Limb (tissue), 2 donors: ENCODE measurements at regions not wholly inside any gene's neighbourhood (a gene's known extent, or its start where the extent isn't known, plus 50 kb on each side); places are given as distances from the start of the nearest gene placed in this dataset.
"Not testable (repeated sequence)": the region's sequence is repeated elsewhere in the genome, so short reads cannot be mapped to it uniquely, and the experiment has no call there.

Experiments
- DNase-seq, 2 donors: peaks; one replicate each; pipeline ENCODE4 v3.0.0-alpha.2; 2016; ENCODE audit errors: extremely low spot score in 2 of 2

DNA sequence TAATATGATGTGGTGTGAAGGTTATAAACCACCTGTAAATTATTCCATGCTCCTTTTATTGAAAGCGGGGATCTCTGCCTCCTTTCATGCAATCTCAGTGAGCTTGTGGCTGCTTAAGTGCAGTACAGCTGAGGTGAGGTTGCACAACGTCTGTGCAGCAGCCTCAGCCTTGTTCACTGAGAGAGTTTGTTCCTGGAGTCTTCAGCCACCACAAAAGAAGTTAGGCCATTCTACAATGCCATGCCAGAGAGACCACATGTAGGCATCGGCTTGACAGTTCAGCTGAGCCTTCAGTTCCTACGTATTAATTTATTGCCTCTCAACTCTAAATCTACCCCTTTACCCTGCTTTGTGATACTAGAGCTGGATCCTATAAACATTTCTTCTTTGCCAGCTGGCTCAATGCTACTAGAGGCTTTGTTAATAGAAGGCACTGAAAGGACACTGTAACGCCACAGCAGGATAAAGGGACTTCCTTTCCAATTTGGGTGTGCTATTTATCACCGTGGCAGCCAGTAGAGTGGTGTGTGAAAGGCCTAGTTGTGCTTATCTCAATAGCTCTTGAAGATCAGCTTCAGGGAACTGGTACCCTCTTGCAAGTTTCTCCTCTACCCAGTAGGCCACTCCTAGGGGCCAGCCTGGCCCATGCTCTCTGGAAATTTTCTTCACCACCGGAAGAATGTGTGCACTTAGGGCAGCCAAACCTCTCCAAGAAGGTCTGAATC, 337.7 kb downstream of the IPO8 start:
- no peak for DNase-seq

DNA sequence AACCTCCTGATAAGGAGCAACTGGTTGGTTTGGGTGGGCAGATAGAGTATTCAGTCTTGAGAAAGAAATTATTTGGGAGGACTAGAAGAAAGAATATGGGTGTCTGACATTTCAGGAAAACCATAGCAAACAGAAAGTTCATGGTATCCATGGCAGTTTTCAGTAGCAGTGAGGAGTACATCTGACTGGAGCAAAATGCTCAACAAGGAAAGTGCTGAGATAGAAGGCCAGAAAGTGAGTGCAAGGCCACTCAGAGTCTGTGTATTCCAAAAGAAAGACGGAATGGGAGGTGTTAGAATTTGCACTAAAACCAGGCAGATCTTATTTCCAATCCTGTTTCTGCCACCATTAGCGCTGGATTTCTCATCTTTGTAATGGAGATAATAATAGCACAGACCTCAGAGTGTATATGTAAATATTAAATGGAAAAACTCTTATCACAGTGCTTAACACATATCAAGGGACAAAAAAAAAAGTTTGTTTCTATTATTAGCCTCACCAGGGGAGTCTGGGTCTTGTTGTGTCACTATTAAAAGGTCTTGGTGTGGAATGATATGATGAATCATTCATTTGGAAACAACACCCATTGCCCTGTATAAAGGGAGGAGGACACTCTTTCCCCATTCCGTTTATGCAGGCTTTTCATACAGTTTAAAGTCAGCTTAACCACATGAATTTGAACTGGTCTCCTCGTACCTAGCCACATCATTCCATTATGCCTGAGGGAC, 349.8 kb downstream of the IPO8 start:
- no peak for DNase-seq

DNA sequence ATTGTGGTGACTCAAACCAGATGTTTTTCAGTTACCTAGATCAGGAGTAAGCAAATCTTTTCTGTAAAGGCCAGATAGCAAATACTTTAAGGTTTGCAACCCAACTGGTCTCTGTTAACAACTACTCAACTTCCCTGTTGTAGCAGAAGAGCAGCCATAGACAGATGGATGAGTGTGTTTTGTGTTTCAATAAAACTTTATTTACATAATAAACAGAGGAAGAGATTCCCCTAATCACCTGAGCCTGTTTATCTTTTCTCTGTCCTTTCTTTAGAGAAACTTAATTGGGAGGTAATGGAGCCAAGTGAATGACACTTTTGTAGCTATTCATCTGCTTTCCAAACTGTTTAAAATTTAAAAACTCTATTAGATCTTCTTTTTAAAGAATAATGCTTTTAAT, 365.1 kb downstream of the IPO8 start:
- no peak for DNase-seq

DNA sequence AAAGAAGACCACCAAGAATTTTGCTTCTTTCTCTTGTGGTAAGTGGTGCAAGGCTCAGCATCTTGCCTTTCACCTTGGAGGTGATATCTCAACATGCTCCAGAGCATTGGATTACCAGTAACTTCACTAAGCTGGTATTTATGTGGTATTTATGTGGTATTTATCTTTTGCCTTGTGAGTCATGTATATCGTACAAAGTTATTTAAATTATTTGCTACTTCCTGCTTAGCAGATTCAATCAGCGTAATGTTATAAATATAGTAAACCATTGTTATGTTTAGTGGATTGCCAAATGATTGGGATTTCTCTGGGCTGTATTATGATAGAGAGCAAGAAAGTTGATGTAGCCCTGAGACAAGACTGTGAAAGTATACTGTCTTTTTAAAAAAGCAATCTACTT, 366.4 kb downstream of the IPO8 start:
- DNase-seq, result no peak

DNA sequence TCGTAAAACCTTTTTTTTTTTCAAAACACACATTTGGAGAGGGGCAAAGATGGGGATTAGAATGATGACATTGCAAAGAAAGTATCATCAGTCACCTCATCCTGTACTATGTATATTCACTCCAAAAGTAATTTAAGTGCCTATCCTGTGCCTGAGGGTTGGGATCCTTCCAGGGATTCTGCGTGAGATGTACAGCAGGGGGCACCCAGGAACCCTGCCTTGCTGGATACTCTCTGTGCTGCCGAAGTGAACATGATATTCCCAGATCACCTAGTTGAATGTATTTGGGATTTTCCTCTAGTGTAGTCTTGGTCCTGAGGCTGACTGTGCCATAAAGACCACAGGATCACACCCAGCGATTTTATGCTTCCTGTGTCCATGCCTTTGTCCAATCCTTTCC, 372.7 kb downstream of the IPO8 start:
- no peak for DNase-seq

DNA sequence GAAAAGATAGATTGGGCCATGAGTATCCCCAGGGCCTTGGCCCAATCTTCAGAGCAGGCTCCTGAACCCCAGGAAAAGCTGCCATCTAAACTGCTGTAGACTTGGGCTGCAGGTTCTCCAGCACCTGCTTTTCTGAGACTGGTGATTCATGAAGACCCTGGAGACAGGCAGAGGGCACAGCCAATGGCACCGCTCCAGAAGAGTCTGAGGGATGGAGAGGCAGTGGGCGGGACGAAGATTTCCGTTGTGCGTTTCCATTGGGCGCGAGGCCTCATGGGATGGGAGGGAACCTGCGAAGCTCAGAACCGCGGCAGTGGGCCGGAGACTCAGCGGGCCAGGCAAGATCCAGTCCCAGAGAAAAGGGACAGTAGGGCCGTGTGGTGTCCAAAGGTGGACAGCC, 375.1 kb downstream of the IPO8 start:
- no peak for DNase-seq

DNA sequence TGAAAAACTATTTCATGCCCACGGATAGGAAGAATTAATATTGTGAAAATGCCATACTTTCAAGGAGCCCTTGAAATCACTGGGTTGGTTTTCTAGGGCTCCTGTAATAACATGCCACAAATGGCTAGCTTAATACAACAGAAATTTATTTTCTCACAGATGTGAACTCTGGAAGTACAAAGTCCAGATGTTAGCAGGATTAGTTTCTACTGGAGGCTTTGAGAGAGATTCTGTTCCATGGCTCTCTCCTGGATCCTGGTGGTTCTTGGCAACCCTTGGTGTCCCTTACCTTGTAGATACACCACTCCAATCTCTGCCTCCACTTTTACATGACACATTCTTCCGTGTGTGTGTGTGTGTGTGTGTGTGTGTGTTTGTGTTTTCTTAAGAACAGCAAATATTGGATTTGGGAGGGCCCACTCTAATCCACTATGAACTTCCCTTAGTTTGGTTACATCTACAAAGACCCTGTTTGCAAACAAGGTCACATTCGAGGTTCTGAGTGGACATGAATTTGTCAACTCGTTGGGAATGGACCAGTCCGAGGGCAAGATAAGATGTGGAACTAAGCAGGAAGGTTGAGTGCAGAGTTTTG, 381.1 kb downstream of the IPO8 start:
- no peak for DNase-seq

DNA sequence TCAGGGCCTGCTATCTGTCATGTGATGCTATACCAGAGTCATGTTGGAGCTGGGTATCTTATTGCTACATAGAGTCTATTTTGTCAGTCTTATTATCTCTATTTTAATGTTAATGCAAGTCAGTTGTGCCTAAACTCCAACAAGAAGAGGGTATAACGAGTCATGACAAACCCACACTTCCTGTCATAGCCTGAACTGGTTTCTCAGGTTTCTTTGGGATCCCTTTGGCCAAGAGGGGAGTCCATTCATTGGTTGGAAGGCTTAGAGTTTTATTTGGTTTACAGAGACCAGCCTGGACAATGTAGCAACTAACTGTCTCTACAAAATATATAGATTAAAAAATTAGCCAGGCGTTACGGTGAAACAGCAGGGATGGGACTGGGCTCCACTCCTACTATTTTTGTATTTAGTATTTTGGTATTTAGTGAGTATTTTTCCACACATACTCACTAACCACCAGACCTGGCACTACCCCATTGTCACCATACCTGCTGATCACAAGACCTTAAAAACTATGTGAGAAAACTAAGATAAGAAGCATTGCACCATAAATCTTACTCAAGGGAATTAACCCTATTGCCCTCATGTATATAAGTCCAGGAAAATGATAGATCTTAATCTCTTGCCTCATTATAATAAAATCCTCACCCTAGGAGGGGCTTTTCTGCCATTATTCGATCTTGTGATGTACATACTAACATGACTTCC, 387.5 kb downstream of the IPO8 start:
- DNase-seq, result no peak

DNA sequence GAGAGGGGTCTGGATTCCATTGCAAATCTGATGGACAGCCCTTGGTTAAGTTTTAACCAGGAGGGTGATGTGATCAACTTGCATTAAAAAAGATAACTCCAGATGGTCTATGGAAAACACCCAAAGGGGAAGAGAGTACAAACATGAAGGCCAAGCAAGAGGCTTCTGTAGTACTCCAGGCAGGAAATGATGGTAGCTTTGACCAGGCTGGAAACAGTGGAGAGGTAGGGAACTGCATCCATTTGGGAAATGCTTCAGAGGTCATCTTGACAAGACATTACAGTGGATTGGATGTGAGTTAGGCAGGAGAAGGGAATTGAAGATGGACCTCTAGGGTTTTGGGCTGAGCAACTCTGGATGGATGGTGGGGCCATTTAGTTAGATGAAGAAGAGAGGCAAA, 391.1 kb downstream of the IPO8 start:
- DNase-seq, result no peak

DNA sequence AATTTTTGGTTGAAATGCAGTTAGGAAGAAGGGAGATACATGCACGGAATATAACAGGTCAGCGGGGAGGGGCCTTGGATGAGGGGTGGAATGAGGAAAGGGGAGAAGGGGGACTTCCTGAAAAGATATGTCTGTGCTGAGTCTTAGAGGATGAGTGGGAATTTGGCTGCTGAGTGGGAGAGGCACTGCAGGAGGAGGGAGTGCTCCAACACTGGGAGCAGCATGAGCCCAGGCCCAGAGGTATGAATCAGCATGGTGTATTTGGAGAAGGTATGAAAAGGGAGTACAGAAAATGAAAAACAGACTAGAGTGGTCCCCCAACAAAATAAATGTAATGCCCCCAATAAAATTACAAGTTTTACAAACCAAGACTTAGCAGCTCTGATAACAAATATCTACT, 394.4 kb downstream of the IPO8 start:
- no peak for DNase-seq

DNA sequence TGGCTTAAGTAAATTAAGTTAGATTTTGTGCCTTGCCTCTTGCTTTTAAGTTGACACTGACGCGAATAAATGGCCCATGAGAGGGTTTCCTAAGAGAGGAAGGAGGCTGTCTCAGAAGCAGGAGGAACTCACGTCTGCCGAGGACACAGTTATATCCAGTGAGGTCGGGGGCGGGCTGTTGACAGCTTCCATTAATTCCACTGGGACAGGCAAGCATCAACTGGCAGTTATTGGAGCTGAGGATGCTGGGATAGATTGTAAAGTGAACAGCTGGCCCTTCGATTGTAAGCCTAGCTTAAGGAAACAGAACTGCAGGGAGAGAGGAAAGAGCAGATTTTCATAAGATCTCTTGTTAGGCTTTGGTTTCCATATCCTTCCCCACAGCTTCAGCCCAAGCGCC, 399.2 kb downstream of the IPO8 start:
- no peak for DNase-seq

DNA sequence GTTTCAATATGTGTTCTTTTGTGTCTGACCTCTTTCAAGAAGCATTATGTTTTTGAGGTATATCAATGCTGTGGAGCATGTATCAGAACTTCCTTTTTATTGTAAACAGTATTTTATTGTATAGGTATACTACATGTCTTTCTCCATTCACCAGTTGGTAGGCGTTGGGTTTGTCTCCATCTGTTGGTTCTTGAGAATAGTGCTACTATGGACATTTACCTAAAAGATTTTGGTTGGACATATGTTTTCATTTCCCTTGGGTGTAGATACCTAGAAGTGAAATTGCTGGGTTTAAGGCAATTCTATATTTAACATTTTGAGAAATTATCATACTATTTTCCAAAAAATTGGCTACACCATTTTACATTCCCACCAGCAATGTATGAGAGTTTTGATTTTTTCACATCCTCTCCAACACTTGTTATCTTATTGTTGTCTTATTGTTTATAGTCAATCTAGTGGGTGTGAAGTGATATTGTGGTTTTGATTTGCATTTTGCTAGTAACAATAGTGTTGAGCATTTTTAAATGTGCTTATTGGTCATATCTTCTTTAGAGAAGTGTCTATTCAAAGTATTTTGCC, 409.2 kb downstream of the IPO8 start:
- DNase-seq, result no peak

DNA sequence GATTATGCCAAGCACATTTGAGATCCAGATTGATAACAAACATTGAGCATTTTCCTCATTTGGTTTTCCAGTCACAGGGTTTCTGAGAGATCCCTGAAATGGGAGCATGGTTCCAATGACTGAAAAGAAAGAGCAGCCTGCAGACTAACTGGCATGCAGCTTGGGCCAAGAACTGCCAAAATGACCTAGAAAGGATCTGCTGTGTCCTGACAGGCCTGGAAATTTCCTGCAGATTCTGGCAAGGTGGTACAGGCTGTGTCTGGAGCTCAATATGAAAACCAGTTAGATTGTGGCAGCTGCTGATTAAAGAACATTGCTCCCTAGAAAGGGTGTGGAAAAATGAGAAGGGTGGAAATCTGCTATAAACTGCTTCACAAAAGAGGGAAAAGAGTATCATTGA, 417.3 kb downstream of the IPO8 start:
- DNase-seq, result no peak

DNA sequence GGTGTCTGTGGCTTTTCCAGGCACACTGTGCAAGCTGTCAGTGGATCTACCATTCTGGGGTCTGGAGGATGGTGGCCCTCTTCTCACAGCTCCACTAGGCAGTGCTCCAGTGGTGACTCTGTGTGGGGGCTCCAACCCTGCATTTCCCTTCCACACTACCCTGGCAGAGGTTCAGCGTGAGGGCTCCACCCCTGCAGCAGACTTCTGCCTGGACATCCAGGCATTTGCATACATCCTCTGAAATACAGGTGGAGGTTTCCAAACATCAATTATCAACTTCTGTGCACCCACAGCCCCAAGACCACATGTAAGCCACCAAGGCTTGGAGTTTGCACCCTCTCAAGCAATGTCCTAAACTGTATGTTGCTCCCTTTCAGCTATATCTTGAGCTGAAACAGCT, 423.2 kb downstream of the IPO8 start:
- DNase-seq, result not testable (repeated sequence)

DNA sequence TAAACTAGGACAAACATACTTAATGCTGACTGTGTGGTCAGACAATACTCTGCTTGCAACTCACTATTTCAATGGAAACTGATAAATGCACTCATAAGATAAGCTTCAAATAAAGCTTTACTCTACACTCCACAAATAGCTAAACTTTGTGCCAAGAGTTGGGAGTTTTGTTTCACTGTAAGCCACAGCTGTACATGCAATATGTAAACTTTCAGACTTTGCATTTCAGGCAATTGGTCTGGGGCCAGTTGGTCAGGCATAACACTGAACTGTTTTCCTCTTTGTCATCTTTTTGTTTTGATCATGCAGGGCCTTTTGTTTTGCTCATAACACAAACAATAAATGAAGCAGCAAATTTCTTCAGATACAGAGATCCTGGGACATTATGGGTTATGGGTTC, 426.2 kb downstream of the IPO8 start:
- DNase-seq, result peak in 1 of 2 donors; percentile 24

DNA sequence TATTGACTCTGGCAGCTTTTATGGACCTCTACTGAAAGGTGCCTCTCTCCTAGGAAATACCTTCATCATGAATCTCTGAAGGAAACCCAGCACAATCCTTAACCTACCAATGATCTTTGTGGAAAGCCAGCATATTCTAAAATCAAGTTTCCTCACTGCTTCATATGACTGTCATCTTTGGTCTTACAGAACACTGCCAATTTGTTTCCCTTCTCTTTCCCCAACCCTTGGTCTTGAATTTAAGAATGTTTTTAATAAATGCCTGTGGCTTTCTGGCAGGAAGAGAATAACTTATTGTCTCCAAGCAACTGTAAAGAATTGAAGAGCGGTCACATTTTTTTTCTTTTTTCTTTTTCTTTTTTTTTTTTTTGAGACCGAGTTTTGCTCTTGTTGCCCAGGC, 427.6 kb downstream of the IPO8 start:
- DNase-seq, result no peak

DNA sequence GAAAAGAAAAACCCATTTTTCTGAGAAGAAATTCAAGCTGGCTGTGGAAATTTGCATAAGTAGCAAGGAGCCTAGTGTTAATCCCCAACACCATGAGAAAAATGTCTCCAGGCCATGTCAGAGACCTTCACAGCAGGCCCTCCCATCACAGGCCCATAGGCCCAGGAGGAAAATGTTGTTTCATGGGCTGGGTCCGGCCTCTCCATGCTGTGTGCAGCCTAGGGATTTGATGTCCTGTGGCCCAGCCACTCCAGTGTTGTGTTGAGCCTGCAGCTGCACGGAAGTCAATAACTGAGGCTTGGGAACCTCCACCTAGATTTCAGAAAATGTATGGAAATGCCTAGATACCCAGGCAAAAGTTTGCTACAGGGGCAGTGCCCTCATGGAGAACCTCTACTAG, 432.2 kb downstream of the IPO8 start:
- DNase-seq, result no peak

DNA sequence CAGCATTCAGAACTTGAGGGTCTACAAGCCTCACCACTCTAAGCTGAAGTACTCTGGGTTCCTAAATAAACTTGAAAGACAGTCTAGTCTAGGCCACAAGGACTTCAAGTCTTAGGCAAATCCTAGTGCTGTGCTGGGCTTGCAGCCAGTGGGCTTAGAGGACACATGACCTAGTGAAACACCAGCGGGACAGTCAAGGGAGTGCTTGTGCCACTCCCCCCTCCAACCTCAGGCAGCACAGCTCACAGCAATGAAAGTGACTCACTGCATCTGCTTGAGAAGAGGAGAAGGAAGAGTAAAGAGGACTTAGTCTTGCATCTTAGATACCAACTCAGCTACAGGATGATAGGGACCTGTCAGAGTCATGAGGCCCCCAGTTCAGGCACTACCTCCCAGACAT, 438.1 kb downstream of the IPO8 start:
- no peak for DNase-seq

DNA sequence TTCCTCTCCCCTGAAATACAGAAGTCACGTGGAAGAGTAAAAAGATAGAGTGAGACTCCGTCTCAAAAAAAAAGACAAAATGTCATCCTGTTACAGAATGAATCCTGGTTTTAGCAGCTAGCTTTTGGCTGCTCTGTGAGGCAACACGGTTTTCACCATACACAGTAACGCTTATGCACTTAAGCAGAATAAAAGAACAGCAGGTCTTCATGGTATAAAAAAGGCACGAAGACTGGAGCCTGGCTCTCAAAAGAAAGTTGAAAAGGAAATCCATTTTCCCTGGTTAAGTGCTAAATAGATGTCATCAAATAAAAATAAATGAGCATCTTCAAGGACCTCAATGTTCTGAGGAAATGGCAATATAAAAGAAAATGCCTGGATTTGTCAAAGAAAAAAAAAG, 444.1 kb downstream of the IPO8 start:
- no peak for DNase-seq

DNA sequence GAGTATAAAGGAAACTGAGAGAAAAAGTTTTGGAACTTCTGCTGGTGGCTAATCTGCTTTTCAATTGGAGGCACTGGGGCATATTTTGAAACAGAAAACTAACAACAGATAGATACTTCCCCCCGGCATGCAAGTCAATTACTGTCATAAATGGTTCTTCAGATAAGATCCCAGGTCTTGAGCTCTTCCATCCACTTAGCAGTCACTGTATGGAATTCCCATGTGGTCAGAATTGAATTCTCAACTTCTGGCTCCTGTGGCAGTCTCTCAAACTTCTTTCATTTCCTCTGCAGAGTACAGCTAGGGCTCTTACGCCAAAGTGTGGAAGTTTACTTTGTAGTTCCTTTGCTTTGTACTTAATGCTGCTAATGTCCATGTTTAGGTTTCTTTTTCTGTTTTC, 452.2 kb downstream of the IPO8 start:
- no peak for DNase-seq

DNA sequence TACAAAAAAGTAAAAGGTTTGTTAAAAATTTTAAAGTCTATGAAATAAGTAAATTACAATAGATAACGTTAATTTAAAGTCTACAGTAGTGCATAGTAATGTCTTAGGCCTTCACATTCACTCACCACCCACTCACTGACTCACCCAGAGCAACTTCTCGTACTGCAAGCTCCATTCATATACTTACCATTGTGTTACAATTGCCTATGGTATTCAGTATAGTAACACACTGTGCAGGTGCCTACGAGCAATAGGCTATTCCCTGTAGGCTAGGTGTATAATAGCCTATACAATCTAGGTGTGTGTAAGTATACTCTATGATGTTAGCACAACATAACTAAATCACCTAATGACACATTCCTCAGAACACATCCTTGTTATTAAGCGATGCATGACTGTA, 435.3 kb upstream of the TMTC1 start:
- DNase-seq, result no peak

DNA sequence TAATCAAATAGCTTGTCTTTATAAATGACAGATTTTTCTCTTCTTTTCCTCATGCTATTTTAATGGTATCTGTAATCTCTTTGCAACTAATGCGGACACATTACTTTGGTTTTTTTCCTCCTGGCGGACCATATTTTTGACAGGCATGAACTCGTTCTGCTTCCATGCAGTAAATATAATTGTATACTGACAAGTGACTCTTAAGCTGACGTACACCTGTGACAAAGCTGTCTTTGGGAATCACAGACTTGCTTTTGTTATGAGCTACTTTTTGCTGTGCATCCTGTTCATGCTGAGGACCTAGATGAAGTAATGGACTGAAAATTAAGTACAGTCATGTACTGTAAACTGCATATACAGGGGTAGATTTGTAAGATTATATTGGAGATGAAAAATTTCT, 434.3 kb upstream of the TMTC1 start:
- no peak for DNase-seq
